Epithelial cell of esophagus (primary cell): ENCODE measurements at regions not wholly inside any gene's neighbourhood (a gene's known extent, or its start where the extent isn't known, plus 50 kb on each side); places are given as distances from the start of the nearest gene placed in this dataset.

Source experiments
- DNase-seq: peaks from one replicate; pipeline ENCODE4 v3.0.0; 2010; ENCODE audit warnings: low read depth
- H3K4me3 ChIP-seq: 2 replicates; pipeline ENCODE4 v1.5.1; 2011; ENCODE audit warnings: mild to moderate bottlenecking, low read length, control low read depth
- CTCF ChIP-seq: IDR thresholded peaks from 2 replicates; pipeline ENCODE4 v1.5.1; 2011; ENCODE audit warnings: low read depth, mild to moderate bottlenecking, low read length, control low read depth, inconsistent platforms; ENCODE audit not compliant: insufficient read depth; ENCODE audit errors: missing control alignments

GRCh38 chr7:93008833-93009232, 108.9 kb downstream of the SAMD9 start:
- no peak overlapping the region for H3K4me3 ChIP-seq
- no peak for TF ChIP-seq CTCF
- no peak for DNase-seq

GRCh38 chr7:93006480-93007095, 111.2 kb downstream of the SAMD9 start:
- no peak overlapping the region for H3K4me3 ChIP-seq
- TF ChIP-seq CTCF: no peak
- no peak for DNase-seq

- DNase-seq: no peak
- TF ChIP-seq CTCF: no peak
- H3K4me3 ChIP-seq: no peak overlapping the region
Measured at GRCh38 chr7:93004906-93005305, 112.9 kb downstream of the SAMD9 start.

GRCh38 chr7:92997719-92998118, 120.1 kb downstream of the SAMD9 start:
- no peak for DNase-seq
- no peak for TF ChIP-seq CTCF
- no peak overlapping the region for H3K4me3 ChIP-seq

GRCh38 chr7:92997152-92997551, 120.6 kb downstream of the SAMD9 start:
- no peak for TF ChIP-seq CTCF
- H3K4me3 ChIP-seq: no peak overlapping the region
- DNase-seq: no peak

GRCh38 chr7:92994901-92995300, 122.9 kb downstream of the SAMD9 start:
- TF ChIP-seq CTCF: no peak
- no peak overlapping the region for H3K4me3 ChIP-seq
- DNase-seq: no peak

GRCh38 chr7:92992932-92993331, 124.8 kb downstream of the SAMD9 start:
- TF ChIP-seq CTCF: no peak
- H3K4me3 ChIP-seq: no peak overlapping the region
- DNase-seq: no peak
